Mesenchymal stem cell (in vitro differentiated cells and primary cell): ENCODE measurements at regions not wholly inside any gene's neighbourhood (a gene's known extent, or its start where the extent isn't known, plus 50 kb on each side); places are given as distances from the start of the nearest gene placed in this dataset.

Source experiments
- DNase-seq: peaks from one replicate; pipeline ENCODE4 v3.0.0-alpha.2; 2013
- H2AFZ ChIP-seq: one replicate; pipeline ENCODE4 v1.6.1; 2013; ENCODE audit warnings: low read depth, mild to moderate bottlenecking, control low read depth, inconsistent platforms, low read length, moderate library complexity
- H2AK5ac ChIP-seq: 2 replicates; pipeline ENCODE4 v1.6.1; 2013; ENCODE audit warnings: low read length, moderate library complexity, mild to moderate bottlenecking, inconsistent platforms; ENCODE audit not compliant: severe bottlenecking
- H2BK120ac ChIP-seq: one replicate; pipeline ENCODE4 v1.6.1; 2013; ENCODE audit warnings: low read depth, mild to moderate bottlenecking, inconsistent platforms, low read length, moderate library complexity
- H2BK12ac ChIP-seq, 2 experiments: one replicate each; pipeline ENCODE4 v1.6.1; 2013; ENCODE audit warnings: inconsistent platforms in 2 of 2, low read length in 2 of 2, mild to moderate bottlenecking in 2 of 2, moderate library complexity in 2 of 2, control low read depth in 1 of 2
- H2BK15ac ChIP-seq: one replicate; pipeline ENCODE4 v1.6.1; 2013; ENCODE audit warnings: mild to moderate bottlenecking, low read depth, inconsistent platforms; ENCODE audit not compliant: poor library complexity, severe bottlenecking
- H2BK5ac ChIP-seq: 2 replicates; pipeline ENCODE4 v1.6.1; 2013; ENCODE audit warnings: low read depth, mild to moderate bottlenecking, low read length, control low read depth, inconsistent platforms; ENCODE audit not compliant: poor library complexity, severe bottlenecking
- H3K14ac ChIP-seq, 2 experiments: one replicate each; pipeline ENCODE4 v1.6.1; 2013; ENCODE audit warnings: inconsistent platforms in 2 of 2, low read length in 2 of 2, control low read depth in 1 of 2, mild to moderate bottlenecking in 1 of 2, moderate library complexity in 1 of 2
- H3K18ac ChIP-seq, 2 experiments: one replicate each; pipeline ENCODE4 v1.6.1; 2013; ENCODE audit warnings: inconsistent platforms in 2 of 2, low read length in 2 of 2, control low read depth in 1 of 2, low read depth in 1 of 2, mild to moderate bottlenecking in 1 of 2
- H3K23ac ChIP-seq, 2 experiments: one replicate each; pipeline ENCODE4 v1.6.1; 2013; ENCODE audit warnings: inconsistent platforms in 2 of 2, low read length in 2 of 2, mild to moderate bottlenecking in 2 of 2, moderate library complexity in 2 of 2, control low read depth in 1 of 2
- H3K27ac ChIP-seq: 2 replicates; pipeline ENCODE4 v1.5.1; 2013; ENCODE audit warnings: mild to moderate bottlenecking, moderate library complexity, low read length, control low read depth, inconsistent platforms; ENCODE audit not compliant: poor library complexity, severe bottlenecking
- H3K27me3 ChIP-seq, 2 experiments: 2 replicates each; pipeline versions ENCODE4 v1.6.1 to v1.7.0; 2013; ENCODE audit warnings: low read length in 2 of 2, mild to moderate bottlenecking in 2 of 2, moderate library complexity in 2 of 2, control low read depth in 1 of 2, inconsistent platforms in 1 of 2; ENCODE audit not compliant: control insufficient read depth in 1 of 2, insufficient read depth in 1 of 2
- H3K36me3 ChIP-seq, 2 experiments: 2 replicates each; pipeline versions ENCODE4 v1.6.1 to v1.7.0; 2013; ENCODE audit warnings: low read length in 2 of 2, control low read depth in 1 of 2, inconsistent platforms in 1 of 2, low read depth in 1 of 2, mild to moderate bottlenecking in 1 of 2; ENCODE audit not compliant: insufficient read depth in 2 of 2, control insufficient read depth in 1 of 2
- H3K4ac ChIP-seq, 2 experiments: one replicate each; pipeline ENCODE4 v1.6.1; 2013; ENCODE audit warnings: inconsistent platforms in 2 of 2, low read length in 2 of 2, mild to moderate bottlenecking in 2 of 2, moderate library complexity in 2 of 2, control low read depth in 1 of 2, low read depth in 1 of 2
- H3K4me1 ChIP-seq: 2 replicates; pipeline ENCODE4 v1.6.1; 2013; ENCODE audit warnings: low read depth, low read length, control low read depth; ENCODE audit not compliant: control insufficient read depth, insufficient read depth
- H3K4me2 ChIP-seq: 2 replicates; pipeline ENCODE4 v1.6.1; 2013; ENCODE audit warnings: low read length, mild to moderate bottlenecking, inconsistent platforms; ENCODE audit not compliant: poor library complexity, severe bottlenecking
- H3K4me3 ChIP-seq, 2 experiments: 2 replicates each; pipeline versions ENCODE4 v1.5.1 to v1.7.0; 2013; ENCODE audit warnings: low read length in 2 of 2, mild to moderate bottlenecking in 2 of 2, control low read depth in 1 of 2, low read depth in 1 of 2; ENCODE audit not compliant: insufficient read depth in 1 of 2
- H3K79me1 ChIP-seq: replicated peaks from 2 replicates; pipeline ENCODE4 v1.6.1; 2013; ENCODE audit warnings: mild to moderate bottlenecking, control low read depth, low read length, inconsistent platforms; ENCODE audit not compliant: poor library complexity, severe bottlenecking
- H3K9ac ChIP-seq: 2 replicates; pipeline ENCODE4 v1.7.0; 2013; ENCODE audit warnings: mild to moderate bottlenecking, low read length, moderate library complexity
- H3K9me3 ChIP-seq: 2 replicates; pipeline ENCODE4 v1.7.0; 2013; ENCODE audit warnings: mild to moderate bottlenecking, low read length; ENCODE audit not compliant: control insufficient read depth
- H4K8ac ChIP-seq: one replicate; pipeline ENCODE4 v1.6.1; 2013; ENCODE audit warnings: inconsistent platforms, mild to moderate bottlenecking, low read length, moderate library complexity
- H4K91ac ChIP-seq: one replicate; pipeline ENCODE4 v1.6.1; 2013; ENCODE audit warnings: mild to moderate bottlenecking, low read length, inconsistent platforms
- WGBS: methylation state at CpG from one replicate; pipeline ENCODE4 v1.1.7; 2013; ENCODE audit warnings: mixed read lengths; 5-methylcytosine and 5-hydroxymethylcytosine counted together

DNA sequence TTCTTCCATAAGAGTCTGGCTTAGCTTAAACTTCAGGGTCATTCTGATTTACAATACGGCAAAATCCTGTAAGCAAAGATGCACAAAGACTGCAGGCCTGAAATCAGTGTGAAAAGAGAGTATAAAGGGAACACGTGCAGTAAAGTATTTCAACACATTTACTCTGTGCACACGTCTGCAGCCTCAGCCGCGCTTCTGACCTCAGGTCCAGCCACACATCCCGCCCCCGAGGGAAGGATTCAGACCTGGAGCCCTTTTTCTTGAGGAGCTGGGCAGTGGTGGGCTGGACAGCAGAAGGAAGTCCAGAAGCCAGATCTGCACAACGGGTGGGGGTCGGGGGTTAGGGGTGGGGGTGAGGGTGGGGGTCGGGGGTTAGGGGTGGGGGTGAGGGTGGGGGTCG is 58.9 kb upstream of the FAM20C start:
- H2BK15ac ChIP-seq: no peak overlapping the region
- WGBS: 82% methylated on average over 5 of the region's 11 CpGs
- H2AFZ ChIP-seq: no peak overlapping the region
- no peaks in the 10 kb centered on the region for H3K79me1 ChIP-seq
- no peak for DNase-seq
- no peaks in the 10 kb centered on the region for H3K36me3 ChIP-seq
- H2BK12ac ChIP-seq: no peak overlapping the region
- H3K23ac ChIP-seq: no peak overlapping the region
- H2AK5ac ChIP-seq: no peak overlapping the region
- no peak overlapping the region for H2BK5ac ChIP-seq
- H3K27me3 ChIP-seq: peaks cover 0 to 18% of the 10 kb centered on the region in 2 experiments
- no peak overlapping the region for H2BK120ac ChIP-seq
- no peak overlapping the region for H3K18ac ChIP-seq
- H3K9me3 ChIP-seq: no peaks in the 10 kb centered on the region
- H4K91ac ChIP-seq: no peak overlapping the region
- H3K4me1 ChIP-seq: peaks cover 2% of the 10 kb centered on the region
- H3K4me3 ChIP-seq: no peak overlapping the region
- no peak overlapping the region for H3K4ac ChIP-seq
- no peak overlapping the region for H3K9ac ChIP-seq
- no peak overlapping the region for H3K14ac ChIP-seq
- H3K4me2 ChIP-seq: no peak overlapping the region
- no peak overlapping the region for H4K8ac ChIP-seq
- no peak overlapping the region for H3K27ac ChIP-seq

DNA sequence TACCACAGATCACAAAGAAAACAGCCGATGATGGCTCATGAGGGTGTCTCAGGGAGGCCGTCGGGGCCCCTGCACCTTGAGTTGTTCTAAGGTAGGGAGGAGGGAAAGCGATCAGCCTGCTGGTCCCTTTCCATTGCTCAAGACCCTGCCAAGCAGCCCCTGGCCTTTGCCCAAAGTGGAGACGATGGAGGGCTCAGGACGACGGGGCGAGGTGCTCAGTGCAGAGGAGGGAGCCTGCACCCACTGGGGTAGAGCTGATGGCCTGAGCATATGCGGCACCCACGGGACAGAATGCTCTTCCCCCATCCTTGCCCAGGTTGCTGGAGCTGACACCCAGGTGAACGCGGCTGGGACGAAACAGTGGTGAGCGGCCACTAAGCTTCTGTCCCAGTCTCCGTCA is 58.3 kb upstream of the FAM20C start:
- Histone ChIP-seq H2AK5ac (no peak overlapping the region), H2BK15ac (no peak overlapping the region), H3K27ac (no peak overlapping the region), H2BK12ac (no peak overlapping the region), H3K36me3 (no peaks in the 10 kb centered on the region), H4K8ac (no peak overlapping the region), H3K27me3 (peaks cover 0 to 18% of the 10 kb centered on the region in 2 experiments), H3K9ac (no peak overlapping the region), H2BK5ac (no peak overlapping the region), H3K4me1 (peaks cover 2% of the 10 kb centered on the region), H2AFZ (no peak overlapping the region), H3K14ac (peak overlapping the region in 1 of 2 experiments; percentile 50), H3K9me3 (no peaks in the 10 kb centered on the region), H2BK120ac (no peak overlapping the region), H3K4ac (no peak overlapping the region), H3K4me2 (no peak overlapping the region), H3K79me1 (no peaks in the 10 kb centered on the region), H3K4me3 (no peak overlapping the region), H3K18ac (no peak overlapping the region), H3K23ac (no peak overlapping the region), H4K91ac (no peak overlapping the region)
- no peak for DNase-seq
- 91% methylated on average over 15 of the region's 15 CpGs for WGBS

DNA sequence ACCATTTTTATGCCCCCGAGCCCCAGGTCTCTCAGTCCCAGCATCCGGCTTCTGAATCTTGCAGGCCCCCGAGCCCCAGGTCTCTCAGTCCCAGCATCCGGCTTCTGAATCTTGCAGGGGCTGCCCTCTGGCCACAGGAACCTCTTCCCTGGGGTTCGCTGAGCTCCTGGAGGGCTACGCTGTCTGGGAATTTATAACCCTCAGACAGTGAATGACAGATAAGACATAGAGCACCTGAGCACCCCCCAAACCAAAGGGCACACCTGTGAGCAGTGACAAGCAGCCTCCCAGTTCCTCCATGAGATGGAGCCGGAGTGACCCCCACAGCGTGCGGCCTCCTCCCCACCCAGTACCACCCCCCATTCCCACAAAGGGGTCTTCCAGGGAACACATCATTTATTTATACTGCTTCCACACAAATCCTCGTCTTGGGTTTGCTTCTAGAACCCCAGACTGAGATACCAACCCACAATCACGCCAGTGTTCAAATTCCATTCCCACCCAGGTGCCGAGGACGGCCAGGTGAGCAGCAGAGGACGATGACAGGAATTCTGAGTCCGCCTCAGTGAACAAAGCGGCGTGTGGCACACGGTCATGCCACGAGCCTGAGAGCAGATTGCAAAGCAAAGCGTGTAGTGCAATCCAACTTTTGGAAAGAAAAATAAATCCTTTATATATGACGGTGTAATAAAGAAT is 57.7 kb upstream of the FAM20C start:
- no peak overlapping the region for H3K4ac ChIP-seq
- H3K36me3 ChIP-seq: no peaks in the 10 kb centered on the region
- H4K8ac ChIP-seq: no peak overlapping the region
- no peak overlapping the region for H3K9ac ChIP-seq
- no peaks in the 10 kb centered on the region for H3K79me1 ChIP-seq
- H3K4me2 ChIP-seq: no peak overlapping the region
- no peak overlapping the region for H2BK15ac ChIP-seq
- H3K18ac ChIP-seq: no peak overlapping the region
- H3K27ac ChIP-seq: no peak overlapping the region
- peaks cover 0 to 19% of the 10 kb centered on the region in 2 experiments for H3K27me3 ChIP-seq
- no peak overlapping the region for H2AK5ac ChIP-seq
- H3K4me3 ChIP-seq: no peak overlapping the region
- no peak for DNase-seq
- no peak overlapping the region for H4K91ac ChIP-seq
- peaks cover 4% of the 10 kb centered on the region for H3K4me1 ChIP-seq
- no peak overlapping the region for H2BK12ac ChIP-seq
- H3K23ac ChIP-seq: no peak overlapping the region
- H3K14ac ChIP-seq: no peak overlapping the region
- no peak overlapping the region for H2BK120ac ChIP-seq
- H3K9me3 ChIP-seq: no peaks in the 10 kb centered on the region
- 90% methylated on average over 21 of the region's 21 CpGs for WGBS
- no peak overlapping the region for H2BK5ac ChIP-seq
- H2AFZ ChIP-seq: no peak overlapping the region

DNA sequence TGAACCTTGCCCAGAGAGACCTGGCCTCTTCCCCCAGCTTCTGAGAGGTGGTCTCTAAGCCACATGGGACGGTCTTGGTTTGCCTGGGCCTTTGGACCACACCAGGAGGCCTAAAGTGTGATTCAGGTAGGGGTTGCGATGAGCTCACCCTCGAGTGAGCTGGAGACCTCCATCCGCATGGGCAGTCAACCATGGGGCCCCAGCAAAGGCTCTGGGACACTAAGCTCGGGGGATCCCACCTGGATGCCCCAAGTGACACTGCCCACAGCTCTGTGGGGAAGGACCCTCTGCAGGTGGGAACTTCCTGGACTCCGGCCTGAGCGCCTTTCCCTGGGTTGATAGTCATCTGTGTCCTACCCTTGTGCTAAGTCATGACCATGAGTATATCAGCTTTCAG is 57.1 kb upstream of the FAM20C start:
- Histone ChIP-seq H3K4ac (no peak overlapping the region), H3K4me3 (no peak overlapping the region), H2BK12ac (no peak overlapping the region), H3K79me1 (no peaks in the 10 kb centered on the region), H2AFZ (no peak overlapping the region), H3K23ac (no peak overlapping the region), H4K8ac (no peak overlapping the region), H3K18ac (no peak overlapping the region), H2BK5ac (no peak overlapping the region), H2BK120ac (no peak overlapping the region), H3K9ac (no peak overlapping the region), H3K14ac (no peak overlapping the region), H3K9me3 (no peaks in the 10 kb centered on the region), H2AK5ac (no peak overlapping the region), H3K4me2 (no peak overlapping the region), H3K27me3 (peaks cover 0 to 20% of the 10 kb centered on the region in 2 experiments), H3K36me3 (no peaks in the 10 kb centered on the region), H3K4me1 (peaks cover 5% of the 10 kb centered on the region), H4K91ac (no peak overlapping the region), H2BK15ac (no peak overlapping the region), H3K27ac (no peak overlapping the region)
- no peak for DNase-seq
- 85% methylated on average over 7 of the region's 7 CpGs for WGBS
